Body of pancreas (tissue), 4 donors: ENCODE measurements at regions not wholly inside any gene's neighbourhood (a gene's known extent, or its start where the extent isn't known, plus 50 kb on each side); places are given as distances from the start of the nearest gene placed in this dataset.

Source experiments
- POLR2A ChIP-seq, 3 donors: fragments of 450-650 bp; IDR thresholded peaks; one replicate each; pipeline ENCODE4 v1.6.1; 2016; ENCODE audit warnings: antibody characterized with exemption in 3 of 3, mild to moderate bottlenecking in 2 of 3
- TF ChIP-seq, protein P1 (sequence below), 7 experiments: fragments of 450-650 bp in 4 of 7; fragments of 200-600 bp in 3 of 7; sonication (generic) in 3 of 7; IDR thresholded peaks; one replicate each; pipeline ENCODE4 v1.5.1; 2016 to 2019; ENCODE audit warnings: antibody characterized with exemption in 7 of 7

DNA sequence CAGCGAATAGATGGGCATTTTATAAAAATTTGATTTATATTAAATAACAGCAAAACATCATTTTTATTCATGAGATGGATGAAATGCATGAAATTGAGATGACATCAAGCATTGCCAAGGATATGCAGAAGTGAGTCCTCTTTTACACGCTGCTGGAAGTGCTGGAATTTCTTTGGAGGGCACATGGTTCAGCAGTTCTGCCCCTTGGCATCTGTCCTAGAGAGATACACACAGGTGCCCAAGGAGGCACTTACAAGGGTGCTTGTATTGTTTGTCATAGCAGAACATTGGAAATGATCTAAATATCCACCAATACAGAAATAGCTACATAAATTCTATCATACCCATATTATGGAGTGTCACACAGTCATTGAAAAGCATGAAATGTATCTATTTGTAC is 441.1 kb upstream of the TMPO start:
- TF ChIP-seq POLR2A (IDR thresholded peaks at IDR 0.05): no peak
- TF ChIP-seq, protein P1, sequence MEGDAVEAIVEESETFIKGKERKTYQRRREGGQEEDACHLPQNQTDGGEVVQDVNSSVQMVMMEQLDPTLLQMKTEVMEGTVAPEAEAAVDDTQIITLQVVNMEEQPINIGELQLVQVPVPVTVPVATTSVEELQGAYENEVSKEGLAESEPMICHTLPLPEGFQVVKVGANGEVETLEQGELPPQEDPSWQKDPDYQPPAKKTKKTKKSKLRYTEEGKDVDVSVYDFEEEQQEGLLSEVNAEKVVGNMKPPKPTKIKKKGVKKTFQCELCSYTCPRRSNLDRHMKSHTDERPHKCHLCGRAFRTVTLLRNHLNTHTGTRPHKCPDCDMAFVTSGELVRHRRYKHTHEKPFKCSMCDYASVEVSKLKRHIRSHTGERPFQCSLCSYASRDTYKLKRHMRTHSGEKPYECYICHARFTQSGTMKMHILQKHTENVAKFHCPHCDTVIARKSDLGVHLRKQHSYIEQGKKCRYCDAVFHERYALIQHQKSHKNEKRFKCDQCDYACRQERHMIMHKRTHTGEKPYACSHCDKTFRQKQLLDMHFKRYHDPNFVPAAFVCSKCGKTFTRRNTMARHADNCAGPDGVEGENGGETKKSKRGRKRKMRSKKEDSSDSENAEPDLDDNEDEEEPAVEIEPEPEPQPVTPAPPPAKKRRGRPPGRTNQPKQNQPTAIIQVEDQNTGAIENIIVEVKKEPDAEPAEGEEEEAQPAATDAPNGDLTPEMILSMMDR (IDR thresholded peaks at IDR 0.05): no peak
